GM21786 (cell line): ENCODE measurements at regions not wholly inside any gene's neighbourhood (a gene's known extent, or its start where the extent isn't known, plus 50 kb on each side); places are given as distances from the start of the nearest gene placed in this dataset.

Experiments used
- ATAC-seq: cut with Tn5 transposase; IDR thresholded peaks from one replicate; pipeline ENCODE4 v1.9.1; 2021; ENCODE audit not compliant: unreplicated experiment

- ATAC-seq: no peak
Observed at GRCh38 chr5:143761663-143762062, 50.3 kb upstream of the HMHB1 start.

- no peak for ATAC-seq
Observed at GRCh38 chr5:143760755-143761154, 51.2 kb upstream of the HMHB1 start.

GRCh38 chr5:143760131-143760505 lies 51.8 kb upstream of the HMHB1 start:
- ATAC-seq: no peak

DNA sequence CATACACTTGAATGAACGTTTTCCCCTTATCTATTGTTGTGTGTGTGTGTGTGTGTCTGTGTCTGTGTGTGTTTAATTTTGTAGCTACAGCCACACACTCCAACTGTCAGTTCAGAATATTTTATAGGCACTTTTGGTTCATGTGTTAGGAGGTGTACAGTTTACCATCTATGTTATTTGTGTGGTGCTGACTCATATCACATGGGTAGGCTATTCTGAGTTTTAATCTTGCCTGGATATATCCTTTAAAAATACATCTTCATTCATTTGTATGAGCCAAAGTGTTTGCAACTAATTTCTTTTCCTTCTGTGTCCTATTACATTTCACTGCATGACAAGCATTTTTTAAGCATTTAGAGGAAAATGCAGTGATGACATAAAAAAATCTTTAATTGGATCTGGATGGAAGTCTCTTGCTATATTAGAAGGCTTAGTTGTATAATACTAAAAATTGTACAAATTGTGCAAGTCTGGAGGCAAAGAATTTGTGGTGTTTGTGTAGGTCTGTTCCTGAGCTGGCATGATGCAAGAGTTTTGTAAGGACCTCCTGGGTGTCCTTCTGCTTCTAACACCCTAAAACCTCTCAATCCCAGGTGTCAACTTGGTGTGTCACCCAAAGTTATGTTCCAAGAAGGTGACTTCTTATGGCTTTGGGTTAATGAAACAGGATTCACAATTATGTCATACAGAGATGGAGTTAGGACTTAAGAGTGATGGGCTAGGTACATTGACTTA lies 52.4 kb upstream of the HMHB1 start:
- ATAC-seq: no peak

- peak; percentile 62 for ATAC-seq
Observed at GRCh38 chr5:143758750-143759149, 53.2 kb upstream of the HMHB1 start.

GRCh38 chr5:143758015-143758414 lies 53.9 kb upstream of the HMHB1 start:
- no peak for ATAC-seq

GRCh38 chr5:143757116-143757515 lies 54.8 kb upstream of the HMHB1 start:
- ATAC-seq: no peak

- ATAC-seq: no peak
Observed at GRCh38 chr5:143755966-143756365, 56.0 kb upstream of the HMHB1 start.

- no peak for ATAC-seq
Observed at GRCh38 chr5:143752165-143752850, 59.7 kb upstream of the HMHB1 start.

GRCh38 chr5:143751342-143751741 lies 60.6 kb upstream of the HMHB1 start:
- ATAC-seq: no peak

DNA sequence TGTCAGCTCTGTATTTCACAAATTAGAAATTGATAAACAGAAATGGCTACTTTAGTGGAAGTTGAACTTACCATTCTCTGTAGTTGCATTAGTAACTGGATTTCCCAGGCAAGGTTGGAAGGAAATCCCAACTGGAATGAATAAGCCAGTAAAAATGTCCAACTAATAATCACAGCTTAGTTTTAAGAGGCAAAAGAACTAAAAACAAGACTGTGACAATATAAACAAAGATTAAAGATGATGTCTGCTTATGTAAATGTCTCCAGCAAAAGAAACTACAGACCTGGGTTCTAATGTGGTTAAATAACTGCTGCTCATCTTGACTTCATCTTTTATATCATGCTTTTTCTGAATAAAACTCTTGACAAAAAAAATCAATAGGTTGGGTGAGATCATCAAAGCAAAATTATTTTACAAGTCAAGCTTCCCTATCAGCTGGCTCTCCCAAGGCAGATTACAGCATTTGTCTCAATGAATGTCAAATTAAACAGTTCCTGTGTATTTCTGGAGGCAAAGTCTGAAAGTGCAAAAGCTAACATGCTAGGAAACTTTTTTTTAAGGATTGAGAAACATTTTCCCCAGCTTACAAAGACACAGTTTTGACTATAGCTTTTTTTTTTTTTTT lies 62.3 kb upstream of the HMHB1 start:
- no peak for ATAC-seq

- no peak for ATAC-seq
Observed at GRCh38 chr5:143748516-143748915, 63.4 kb upstream of the HMHB1 start.

- ATAC-seq: no peak
Observed at GRCh38 chr5:143742951-143743350, 69.0 kb upstream of the HMHB1 start.

- ATAC-seq: no peak
Observed at GRCh38 chr5:143741421-143741820, 70.5 kb upstream of the HMHB1 start.

DNA sequence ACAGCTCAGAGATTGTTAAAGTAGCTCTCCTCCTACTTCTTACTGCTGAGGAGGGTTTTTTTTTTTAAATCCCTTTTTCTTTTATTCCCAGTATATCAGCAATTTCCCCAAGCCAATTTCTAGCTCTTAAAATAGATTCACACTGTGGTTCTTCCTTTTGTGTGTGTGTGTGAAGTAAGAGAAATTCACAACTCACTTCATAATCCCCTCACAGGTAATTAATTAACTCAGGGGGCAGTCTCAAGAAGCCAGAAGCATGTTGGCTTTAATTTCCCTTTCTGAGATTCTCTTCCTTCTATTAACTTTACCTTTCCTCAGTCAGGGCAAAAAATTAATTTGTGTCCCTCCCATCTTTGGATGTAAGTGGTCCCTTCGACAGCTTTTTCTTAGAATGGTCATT lies 71.0 kb upstream of the HMHB1 start:
- ATAC-seq: no peak

GRCh38 chr5:143739746-143740145 lies 72.2 kb upstream of the HMHB1 start:
- ATAC-seq: no peak

DNA sequence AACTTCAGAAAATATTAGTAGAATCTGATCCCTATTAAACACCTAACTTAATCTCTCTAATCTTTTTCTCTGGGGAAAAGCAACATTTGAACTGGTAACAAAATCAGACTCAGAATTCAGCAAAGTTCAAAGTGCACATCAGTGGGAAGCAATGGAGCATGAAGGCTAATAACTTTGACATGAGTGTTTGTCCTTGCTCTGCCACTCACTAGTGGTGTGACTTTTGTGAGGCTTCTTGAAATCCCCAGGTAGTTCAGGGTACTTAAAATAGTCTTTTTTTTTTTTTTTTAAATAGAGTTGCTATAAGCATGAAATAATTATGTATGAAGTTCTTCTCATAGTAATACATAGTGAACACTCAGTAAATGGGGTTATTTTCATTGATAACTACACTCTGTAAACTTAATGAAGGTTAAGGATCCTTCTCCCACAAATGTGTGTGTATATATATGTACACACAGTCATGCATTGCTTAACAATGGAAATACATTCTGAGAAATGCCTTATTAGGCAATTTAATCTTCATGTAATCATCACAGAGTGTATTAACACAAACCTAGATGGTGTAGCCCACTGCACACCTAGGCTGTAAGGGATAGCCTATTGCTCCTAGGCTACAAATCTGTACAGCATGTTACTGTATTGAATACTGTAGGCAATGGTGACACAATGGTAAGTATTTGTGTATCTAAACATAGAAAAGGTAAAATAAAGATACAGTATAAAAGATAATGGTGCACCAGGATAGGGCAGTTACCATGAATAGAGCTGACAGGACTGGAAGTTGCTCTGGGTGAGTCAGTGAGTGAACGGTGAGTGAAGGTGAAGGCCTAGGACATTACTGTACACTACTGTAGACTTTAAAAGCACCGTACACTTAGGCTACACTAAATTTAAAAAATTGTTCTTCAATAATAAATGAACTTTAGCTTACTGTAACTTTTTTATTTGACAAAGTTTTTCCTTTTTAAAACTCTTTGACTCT lies 73.3 kb upstream of the HMHB1 start:
- ATAC-seq: no peak

DNA sequence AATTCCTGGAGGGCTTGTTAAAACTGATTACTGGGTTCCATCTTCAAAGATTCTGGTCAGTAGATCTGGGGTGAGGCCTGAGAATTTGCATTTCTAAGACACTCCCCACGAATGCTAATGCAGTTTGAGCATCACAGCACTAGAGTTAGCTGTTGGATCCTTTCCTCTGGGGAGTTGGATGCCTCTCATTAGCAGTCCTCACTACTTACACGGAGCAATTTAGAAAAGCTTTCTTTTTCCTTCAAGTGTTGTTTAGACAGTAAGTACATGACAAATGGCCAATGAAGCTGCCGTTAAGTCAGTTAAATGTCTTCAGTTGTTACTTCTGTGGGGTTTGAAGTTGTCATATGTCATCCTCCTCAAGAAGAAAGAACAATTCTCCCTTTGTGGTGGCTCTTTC lies 74.9 kb upstream of the HMHB1 start:
- ATAC-seq: no peak

DNA sequence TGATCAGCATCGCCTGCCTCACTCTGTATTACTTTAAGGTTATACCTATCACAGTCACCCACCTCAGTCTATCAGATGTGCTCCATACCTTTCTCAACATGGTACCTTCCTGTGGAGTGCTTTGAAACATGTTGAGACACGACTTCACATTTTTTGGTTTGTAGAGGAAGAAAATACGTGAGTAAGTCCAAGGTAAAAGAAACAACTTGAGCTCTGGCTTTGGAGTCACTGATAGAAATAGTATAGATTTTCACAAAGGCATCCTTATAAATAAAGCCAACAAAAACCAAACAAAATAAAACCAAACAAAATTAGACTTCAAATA lies 77.5 kb upstream of the HMHB1 start:
- no peak for ATAC-seq

DNA sequence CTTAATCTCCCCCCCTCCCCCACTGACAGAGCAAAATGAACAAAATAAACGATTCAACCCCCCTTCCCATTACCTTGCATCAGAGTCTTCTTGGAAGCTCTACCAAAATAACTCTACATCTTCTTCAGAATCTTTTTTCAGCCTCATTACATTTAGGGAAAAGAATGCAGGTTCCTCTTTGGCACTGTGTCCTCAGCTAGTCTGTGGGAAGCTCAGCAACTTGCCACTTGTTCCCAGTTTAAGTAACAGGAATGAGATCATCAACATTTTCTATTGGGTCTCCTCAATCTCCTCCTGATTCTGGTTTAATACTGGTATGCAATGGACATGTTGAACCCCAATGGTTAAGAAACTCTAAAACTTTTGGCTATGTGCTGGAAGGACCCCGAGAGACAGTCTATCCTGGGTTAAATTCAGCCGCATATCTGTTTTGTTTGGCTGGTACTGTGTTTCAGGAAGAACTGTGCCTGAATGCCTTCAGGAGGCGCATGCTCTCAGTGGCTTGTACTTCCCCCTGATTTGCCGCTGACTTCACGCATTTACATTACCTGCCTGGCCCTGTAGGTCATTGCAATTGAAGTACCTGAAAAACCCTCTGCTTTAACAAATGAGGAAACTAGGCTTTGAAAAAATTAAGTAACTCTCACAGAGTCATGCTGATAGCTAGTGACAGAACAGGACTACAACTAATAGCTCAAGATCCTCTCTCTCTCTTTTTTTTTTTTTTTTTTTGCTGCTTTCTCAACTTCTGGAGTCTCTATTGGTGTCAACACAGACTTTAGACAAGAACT lies 78.1 kb upstream of the HMHB1 start:
- ATAC-seq: no peak

GRCh38 chr5:143732402-143732801 lies 79.6 kb upstream of the HMHB1 start:
- ATAC-seq: no peak
